Stomach (tissue), 8 donors: ENCODE measurements at regions not wholly inside any gene's neighbourhood (a gene's known extent, or its start where the extent isn't known, plus 50 kb on each side); places are given as distances from the start of the nearest gene placed in this dataset.

Experiments used
- DNase-seq, 2 donors: peaks; one replicate each; pipeline versions ENCODE4 v3.0.0 to v3.0.0-alpha.2; 2013 to 2019
- H3K27ac ChIP-seq, 5 donors: fragments of 200-600 bp in 4 of 5; sonication (generic) in 4 of 5; one replicate each; pipeline ENCODE4 v1.5.1; 2013 to 2019; ENCODE audit warnings: mild to moderate bottlenecking in 1 of 5, moderate library complexity in 1 of 5
- H3K27me3 ChIP-seq, 3 donors: fragments of 200-600 bp; sonication (generic); one replicate each; pipeline ENCODE4 v1.5.1; 2017 to 2019; ENCODE audit warnings: mixed run types in 1 of 3
- H3K36me3 ChIP-seq, 4 donors: fragments of 200-600 bp; sonication (generic); 1 replicate in 3 of 4; 2 replicates in 1 of 4; pipeline ENCODE4 v1.5.1; 2016 to 2019
- H3K4me1 ChIP-seq, 4 donors: fragments of 200-600 bp; sonication (generic); one replicate each; pipeline ENCODE4 v1.5.1; 2016 to 2019
- H3K4me3 ChIP-seq, 4 donors: fragments of 200-600 bp; sonication (generic) in 3 of 4; one replicate each; pipeline ENCODE4 v1.5.1; 2016 to 2019; ENCODE audit warnings: mild to moderate bottlenecking in 1 of 4
- H3K9me3 ChIP-seq, 4 donors: fragments of 200-600 bp; sonication (generic); one replicate each; pipeline ENCODE4 v1.5.1; 2016 to 2019
- EP300 ChIP-seq: sonication (generic); formaldehyde crosslinking; IDR thresholded peaks from one replicate; pipeline ENCODE4 v1.6.1; 2017; ENCODE audit warnings: antibody characterized with exemption
- POLR2A ChIP-seq, 4 donors: fragments of 450-650 bp; IDR thresholded peaks; one replicate each; pipeline ENCODE4 v1.6.1; 2016; ENCODE audit warnings: antibody characterized with exemption in 4 of 4, control low read depth in 2 of 4, mild to moderate bottlenecking in 1 of 4, moderate library complexity in 1 of 4
- POLR2AphosphoS5 ChIP-seq, 3 donors: sonication (generic); formaldehyde crosslinking; IDR thresholded peaks; one replicate each; pipeline ENCODE4 v1.6.1; 2016; ENCODE audit warnings: antibody characterized with exemption in 3 of 3
- WGBS, 5 donors: extraction: QIAGEN DNeasy Blood & Tissue Kit in 3 of 5; methylation state at CpG; one replicate each; pipeline versions ENCODE4 v1.1.5 to v1.1.7; 2013 to 2018; 5-methylcytosine and 5-hydroxymethylcytosine counted together
- intact Hi-C: fragments of 100-400 bp; cut with DNase I; formaldehyde crosslinking; loops from one replicate; pipeline ENCODE4 v1.15.1; 2023; ENCODE audit warnings: low total_unique reads
- TF ChIP-seq, protein P1 (sequence below), 7 experiments: fragments of 450-650 bp in 4 of 7; fragments of 200-600 bp in 3 of 7; sonication (generic) in 3 of 7; IDR thresholded peaks; one replicate each; pipeline ENCODE4 v1.5.1; 2016 to 2019; ENCODE audit warnings: antibody characterized with exemption in 7 of 7, control low read depth in 2 of 7, mild to moderate bottlenecking in 1 of 7
- donor health status: healthy with polysubstance abuse.
- donor health status: Bipolar disorder and iron deficiency.
- donor health status: healthy.

DNA sequence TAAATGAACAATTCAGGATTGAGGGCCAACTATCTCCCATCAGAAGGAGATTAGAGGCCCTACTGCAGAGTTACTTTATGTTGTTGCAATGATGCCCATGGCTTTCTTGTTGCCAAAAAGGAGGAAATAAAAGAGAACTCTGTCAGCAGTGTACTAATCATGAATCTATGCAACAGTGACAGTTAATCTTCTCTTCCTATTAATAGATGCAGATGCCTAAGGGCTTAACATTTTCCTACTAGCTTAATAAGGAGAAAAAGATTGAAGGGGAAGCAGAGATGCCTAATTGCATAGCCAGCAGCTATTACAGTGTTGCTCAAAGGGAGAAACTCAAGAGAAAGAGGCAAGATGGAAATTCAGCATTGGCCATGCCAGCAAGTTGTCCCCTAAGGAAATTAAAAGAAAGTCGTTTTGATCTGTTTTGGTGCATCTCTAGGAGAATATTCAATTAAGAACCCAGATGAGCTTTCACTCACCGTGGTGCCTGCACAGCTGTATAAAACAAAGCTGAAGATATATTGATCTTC, 107.1 kb upstream of the KCNJ3 start:
- WGBS, 5 donors: 51 to 61% (median 55%) methylated on average over 2 of the region's 2 CpGs
- intact Hi-C loops: no loop called here
- DNase-seq: no peak

GRCh38 chr2:154599189-154599588, 99.3 kb upstream of the KCNJ3 start:
- DNase-seq: no peak
- Histone ChIP-seq H3K36me3 (no peaks in the 10 kb centered on the region), H3K4me3 (no peak overlapping the region), H3K27me3 (no peaks in the 10 kb centered on the region), H3K9me3 (no peaks in the 10 kb centered on the region), H3K27ac (no peak overlapping the region), H3K4me1 (no peaks in the 10 kb centered on the region)
- TF ChIP-seq POLR2AphosphoS5 (IDR thresholded peaks at IDR 0.05) (no peak), EP300 (no peak), POLR2A (IDR thresholded peaks at IDR 0.05) (no peak)
- TF ChIP-seq, protein P1, sequence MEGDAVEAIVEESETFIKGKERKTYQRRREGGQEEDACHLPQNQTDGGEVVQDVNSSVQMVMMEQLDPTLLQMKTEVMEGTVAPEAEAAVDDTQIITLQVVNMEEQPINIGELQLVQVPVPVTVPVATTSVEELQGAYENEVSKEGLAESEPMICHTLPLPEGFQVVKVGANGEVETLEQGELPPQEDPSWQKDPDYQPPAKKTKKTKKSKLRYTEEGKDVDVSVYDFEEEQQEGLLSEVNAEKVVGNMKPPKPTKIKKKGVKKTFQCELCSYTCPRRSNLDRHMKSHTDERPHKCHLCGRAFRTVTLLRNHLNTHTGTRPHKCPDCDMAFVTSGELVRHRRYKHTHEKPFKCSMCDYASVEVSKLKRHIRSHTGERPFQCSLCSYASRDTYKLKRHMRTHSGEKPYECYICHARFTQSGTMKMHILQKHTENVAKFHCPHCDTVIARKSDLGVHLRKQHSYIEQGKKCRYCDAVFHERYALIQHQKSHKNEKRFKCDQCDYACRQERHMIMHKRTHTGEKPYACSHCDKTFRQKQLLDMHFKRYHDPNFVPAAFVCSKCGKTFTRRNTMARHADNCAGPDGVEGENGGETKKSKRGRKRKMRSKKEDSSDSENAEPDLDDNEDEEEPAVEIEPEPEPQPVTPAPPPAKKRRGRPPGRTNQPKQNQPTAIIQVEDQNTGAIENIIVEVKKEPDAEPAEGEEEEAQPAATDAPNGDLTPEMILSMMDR (IDR thresholded peaks at IDR 0.05): no peak
- WGBS, 5 donors: 69 to 89% (median 81%) methylated on average over 3 of the region's 3 CpGs
- intact Hi-C loops: no loop called here

More for the DNA sequence above, 107.1 kb upstream of the KCNJ3 start:
- Histone ChIP-seq H3K27me3 (no peaks in the 10 kb centered on the region), H3K36me3 (no peaks in the 10 kb centered on the region), H3K27ac (no peak overlapping the region), H3K4me1 (no peaks in the 10 kb centered on the region), H3K9me3 (no peaks in the 10 kb centered on the region), H3K4me3 (no peak overlapping the region)
- TF ChIP-seq POLR2AphosphoS5 (IDR thresholded peaks at IDR 0.05) (no peak), POLR2A (IDR thresholded peaks at IDR 0.05) (no peak), EP300 (no peak)

DNA sequence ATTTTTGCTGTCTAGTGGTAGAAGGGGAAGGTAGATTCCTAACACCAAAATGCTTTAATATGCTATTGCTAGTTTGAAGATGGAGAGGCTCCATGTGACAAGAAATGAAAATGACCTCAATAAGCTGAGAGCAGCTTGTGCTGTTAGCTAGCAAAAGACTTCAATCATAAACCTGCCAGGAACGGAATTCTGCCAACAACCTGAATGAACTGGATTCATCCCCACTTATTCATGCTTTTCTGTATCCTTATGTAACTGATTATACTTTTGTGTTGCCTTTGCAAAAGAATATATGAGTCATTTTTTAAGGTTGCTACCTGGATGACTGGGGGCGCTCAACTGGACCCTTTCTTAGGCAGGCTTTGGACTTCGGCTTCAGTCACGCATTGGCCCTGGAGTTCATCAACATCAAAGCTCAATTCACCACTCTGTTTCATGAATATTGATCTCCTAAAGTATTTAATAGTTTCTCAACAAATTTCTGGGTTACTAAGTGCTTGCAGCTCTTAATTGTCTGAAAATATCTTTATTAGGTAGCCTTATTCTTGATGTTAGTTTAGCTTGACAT, 97.5 kb upstream of the KCNJ3 start:
- Histone ChIP-seq H3K36me3 (no peaks in the 10 kb centered on the region), H3K4me1 (no peaks in the 10 kb centered on the region), H3K9me3 (no peaks in the 10 kb centered on the region), H3K27ac (no peak overlapping the region), H3K4me3 (no peak overlapping the region), H3K27me3 (no peaks in the 10 kb centered on the region)
- WGBS, 5 donors: 73 to 91% (median 88%) methylated on average over 4 of the region's 4 CpGs
- TF ChIP-seq, protein P1 (IDR thresholded peaks at IDR 0.05): no peak
- TF ChIP-seq POLR2AphosphoS5 (IDR thresholded peaks at IDR 0.05): no peak
- TF ChIP-seq POLR2A (IDR thresholded peaks at IDR 0.05): no peak
- no peak for TF ChIP-seq EP300
- intact Hi-C loops: no loop called here
- no peak for DNase-seq

- no peaks in the 10 kb centered on the region for H3K27me3 ChIP-seq
- H3K27ac ChIP-seq: no peak overlapping the region
- no peak overlapping the region for H3K4me3 ChIP-seq
- H3K9me3 ChIP-seq: no peaks in the 10 kb centered on the region
- H3K36me3 ChIP-seq: no peaks in the 10 kb centered on the region
- TF ChIP-seq POLR2AphosphoS5 (IDR thresholded peaks at IDR 0.05) (no peak), EP300 (no peak), POLR2A (IDR thresholded peaks at IDR 0.05) (no peak)
- TF ChIP-seq, protein P1 (IDR thresholded peaks at IDR 0.05): no peak
- H3K4me1 ChIP-seq: no peaks in the 10 kb centered on the region
- no peak for DNase-seq
- intact Hi-C loops: no loop called here
Observed at GRCh38 chr2:154603682-154604081, 94.8 kb upstream of the KCNJ3 start.

DNA sequence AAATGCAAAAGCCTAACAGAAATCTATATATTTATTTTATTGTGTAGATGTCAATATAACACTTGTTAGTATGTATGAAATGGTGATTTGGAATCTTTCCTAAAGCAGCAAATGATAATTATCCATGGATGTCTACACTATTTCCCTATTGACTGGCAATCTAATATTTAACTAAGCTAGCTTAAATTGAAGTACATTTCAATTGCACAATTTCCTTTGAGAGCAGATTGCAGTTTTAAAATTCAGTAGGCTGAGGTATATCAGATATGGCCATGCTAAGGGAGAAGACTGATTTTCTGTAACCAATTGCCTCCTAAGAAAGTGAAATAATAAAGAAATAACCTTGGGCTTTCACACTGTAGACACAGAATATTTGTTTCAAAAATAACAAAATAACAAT, 90.1 kb upstream of the KCNJ3 start:
- H3K27me3 ChIP-seq: no peaks in the 10 kb centered on the region
- H3K36me3 ChIP-seq: no peaks in the 10 kb centered on the region
- intact Hi-C loops: no loop called here
- no peaks in the 10 kb centered on the region for H3K4me1 ChIP-seq
- no peak for TF ChIP-seq POLR2AphosphoS5 (IDR thresholded peaks at IDR 0.05)
- no peak for TF ChIP-seq EP300
- TF ChIP-seq POLR2A (IDR thresholded peaks at IDR 0.05): no peak
- TF ChIP-seq, protein P1 (IDR thresholded peaks at IDR 0.05): no peak
- H3K4me3 ChIP-seq: no peak overlapping the region
- H3K9me3 ChIP-seq: no peaks in the 10 kb centered on the region
- DNase-seq: no peak
- H3K27ac ChIP-seq: no peak overlapping the region
